OCI-LY3 (cell line): ENCODE measurements at regions not wholly inside any gene's neighbourhood (a gene's known extent, or its start where the extent isn't known, plus 50 kb on each side); places are given as distances from the start of the nearest gene placed in this dataset.
A peak's percentile ranks its signal among the peaks of the same experiment; 100 is the strongest.

Experiments used
- H2AFZ ChIP-seq: fragments of 200-600, 300-600 bp; shearing (Covaris generic); 2 replicates; pipeline ENCODE4 v1.6.0; 2014; ENCODE audit warnings: antibody characterized with exemption, low read depth, low read length
- H3K27ac ChIP-seq: fragments of 200-600, 300-600 bp; sonication (generic); 2 replicates; pipeline ENCODE4 v1.5.1; 2014; ENCODE audit warnings: mild to moderate bottlenecking, low read length, moderate library complexity, mixed read lengths
- H3K27me3 ChIP-seq: fragments of 200-600, 300-600 bp; sonication (generic); 2 replicates; pipeline ENCODE4 v1.6.1; 2014; ENCODE audit warnings: low read depth, low read length, mixed read lengths
- H3K36me3 ChIP-seq: fragments of 200-600, 300-600 bp; sonication (generic); replicated peaks from 2 replicates; pipeline ENCODE3; 2014; ENCODE audit warnings: low read depth, low read length, mixed read lengths
- H3K4me1 ChIP-seq: fragments of 300-600, 200-600 bp; sonication (generic); 2 replicates; pipeline ENCODE4 v1.6.1; 2014; ENCODE audit warnings: low read length, mixed read lengths
- H3K4me2 ChIP-seq: fragments of 200-600, 300-600 bp; sonication (generic); 2 replicates; pipeline ENCODE4 v1.6.1; 2014; ENCODE audit warnings: low read length, mixed read lengths
- H3K4me3 ChIP-seq: fragments of 300-600, 200-600 bp; sonication (generic); 2 replicates; pipeline ENCODE4 v1.5.1; 2014; ENCODE audit warnings: antibody characterized with exemption, mild to moderate bottlenecking, low read length, moderate library complexity
- H3K79me2 ChIP-seq: fragments of 300-600, 200-600 bp; shearing (Covaris generic); 2 replicates; pipeline ENCODE4 v1.6.1; 2014; ENCODE audit warnings: mild to moderate bottlenecking, low read length, mixed read lengths
- H3K9ac ChIP-seq: fragments of 300-600, 200-600 bp; shearing (Covaris generic); 2 replicates; pipeline ENCODE4 v1.6.0; 2014; ENCODE audit warnings: mild to moderate bottlenecking, low read length, moderate library complexity
- H3K9me3 ChIP-seq: fragments of 200-600, 300-600 bp; shearing (Covaris generic); 2 replicates; pipeline ENCODE4 v1.6.1; 2014; ENCODE audit warnings: low read length, mixed read lengths; ENCODE audit not compliant: insufficient read depth
- H4K20me1 ChIP-seq: fragments of 200-600, 300-600 bp; sonication (generic); 2 replicates; pipeline ENCODE4 v1.6.1; 2016; ENCODE audit warnings: low read length, mixed read lengths; ENCODE audit not compliant: insufficient read depth
- EZH2phosphoT487 ChIP-seq: fragments of 200-600 bp; shearing (Covaris generic); IDR thresholded peaks from 2 replicates; pipeline ENCODE4 v1.6.1; 2018; ENCODE audit warnings: antibody characterized with exemption, mixed run types, low read depth
- TF ChIP-seq, protein P1 (sequence below): fragments of 200-600, 300-600 bp; sonication (generic); IDR thresholded peaks from 2 replicates; pipeline ENCODE4 v1.5.1; 2014; ENCODE audit warnings: antibody characterized with exemption, low read length, low read depth

- no peak overlapping the region for H3K4me3 ChIP-seq
- no peak overlapping the region for H3K27ac ChIP-seq
- H4K20me1 ChIP-seq: no peaks in the 10 kb centered on the region
- H3K79me2 ChIP-seq: no peaks in the 10 kb centered on the region
- no peak overlapping the region for H2AFZ ChIP-seq
- H3K4me2 ChIP-seq: no peak overlapping the region
- peaks cover 3% of the 10 kb centered on the region for H3K27me3 ChIP-seq
- TF ChIP-seq, protein P1, sequence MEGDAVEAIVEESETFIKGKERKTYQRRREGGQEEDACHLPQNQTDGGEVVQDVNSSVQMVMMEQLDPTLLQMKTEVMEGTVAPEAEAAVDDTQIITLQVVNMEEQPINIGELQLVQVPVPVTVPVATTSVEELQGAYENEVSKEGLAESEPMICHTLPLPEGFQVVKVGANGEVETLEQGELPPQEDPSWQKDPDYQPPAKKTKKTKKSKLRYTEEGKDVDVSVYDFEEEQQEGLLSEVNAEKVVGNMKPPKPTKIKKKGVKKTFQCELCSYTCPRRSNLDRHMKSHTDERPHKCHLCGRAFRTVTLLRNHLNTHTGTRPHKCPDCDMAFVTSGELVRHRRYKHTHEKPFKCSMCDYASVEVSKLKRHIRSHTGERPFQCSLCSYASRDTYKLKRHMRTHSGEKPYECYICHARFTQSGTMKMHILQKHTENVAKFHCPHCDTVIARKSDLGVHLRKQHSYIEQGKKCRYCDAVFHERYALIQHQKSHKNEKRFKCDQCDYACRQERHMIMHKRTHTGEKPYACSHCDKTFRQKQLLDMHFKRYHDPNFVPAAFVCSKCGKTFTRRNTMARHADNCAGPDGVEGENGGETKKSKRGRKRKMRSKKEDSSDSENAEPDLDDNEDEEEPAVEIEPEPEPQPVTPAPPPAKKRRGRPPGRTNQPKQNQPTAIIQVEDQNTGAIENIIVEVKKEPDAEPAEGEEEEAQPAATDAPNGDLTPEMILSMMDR: no peak
- no peak for TF ChIP-seq EZH2phosphoT487
- no peaks in the 10 kb centered on the region for H3K36me3 ChIP-seq
- H3K4me1 ChIP-seq: peaks cover 6% of the 10 kb centered on the region; the same call in 1 of the 2 replicates
- no peaks in the 10 kb centered on the region for H3K9me3 ChIP-seq
- H3K9ac ChIP-seq: no peak overlapping the region
These were observed 228.6 kb upstream of the IL12A start for GRCh38 chr3:159760046-159760445.

GRCh38 chr3:159761369-159761768 lies 227.3 kb upstream of the IL12A start:
- H2AFZ ChIP-seq: no peak overlapping the region
- no peak overlapping the region for H3K4me3 ChIP-seq
- H3K9me3 ChIP-seq: no peaks in the 10 kb centered on the region
- H3K4me2 ChIP-seq: no peak overlapping the region
- H4K20me1 ChIP-seq: no peaks in the 10 kb centered on the region
- H3K4me1 ChIP-seq: peaks cover 16% of the 10 kb centered on the region
- no peak overlapping the region for H3K9ac ChIP-seq
- TF ChIP-seq, protein P1: no peak
- TF ChIP-seq EZH2phosphoT487: no peak
- no peak overlapping the region for H3K27ac ChIP-seq
- no peaks in the 10 kb centered on the region for H3K36me3 ChIP-seq
- peaks cover 16% of the 10 kb centered on the region for H3K27me3 ChIP-seq
- H3K79me2 ChIP-seq: no peaks in the 10 kb centered on the region

DNA sequence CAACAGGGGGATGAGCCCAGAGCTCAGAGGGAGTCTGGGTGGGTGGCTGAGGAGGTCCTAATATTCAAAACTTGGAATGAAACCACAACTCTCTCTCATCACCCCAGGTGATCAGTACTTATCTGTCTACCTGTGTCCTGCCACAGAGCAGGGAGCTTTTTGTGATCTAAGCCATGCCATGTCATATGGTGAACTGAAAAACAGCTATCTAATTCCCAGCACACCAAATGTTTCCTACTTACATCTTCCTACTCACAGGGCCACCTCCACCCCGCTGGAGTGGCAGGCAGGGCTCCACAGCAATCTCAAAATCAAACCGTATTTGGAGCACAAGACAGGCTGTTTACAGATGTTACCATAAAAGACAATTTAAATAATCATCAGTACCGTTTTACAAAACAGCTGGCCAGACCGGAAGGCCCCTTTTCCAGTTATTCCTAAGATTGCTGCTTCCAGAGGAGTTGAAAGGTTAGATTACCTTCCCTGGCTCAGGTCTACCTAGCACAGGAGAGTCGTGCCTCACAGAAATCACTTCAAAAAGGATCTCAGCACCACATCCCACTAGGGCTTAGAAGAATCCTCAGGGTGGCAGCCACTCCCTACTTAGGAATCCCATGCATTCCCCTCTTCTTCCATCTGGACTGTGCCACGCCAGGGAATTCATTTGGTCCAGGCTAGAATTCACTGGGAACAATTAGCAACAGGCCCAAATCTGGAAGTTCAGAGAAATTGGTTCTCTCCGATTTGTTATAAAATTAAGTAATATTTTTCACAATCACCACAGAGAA lies 226.6 kb upstream of the IL12A start:
- no peak overlapping the region for H3K27ac ChIP-seq
- 0 out of 2 replicates have a peak overlapping the region, but pooled peaks have one; percentile 99 for H2AFZ ChIP-seq
- peaks cover 16% of the 10 kb centered on the region for H3K4me1 ChIP-seq
- H3K79me2 ChIP-seq: no peaks in the 10 kb centered on the region
- TF ChIP-seq, protein P1: no peak
- TF ChIP-seq EZH2phosphoT487: no peak
- H4K20me1 ChIP-seq: no peaks in the 10 kb centered on the region
- H3K27me3 ChIP-seq: peaks cover 18% of the 10 kb centered on the region
- H3K4me3 ChIP-seq: peak overlapping the region; percentile 92
- H3K36me3 ChIP-seq: no peaks in the 10 kb centered on the region
- H3K9ac ChIP-seq: peak overlapping the region; percentile 82; the same call in 1 of the 2 replicates
- H3K9me3 ChIP-seq: no peaks in the 10 kb centered on the region
- H3K4me2 ChIP-seq: peak overlapping the region; percentile 99

GRCh38 chr3:159763011-159763601 lies 225.5 kb upstream of the IL12A start:
- H3K4me1 ChIP-seq: peaks cover 16% of the 10 kb centered on the region
- TF ChIP-seq, protein P1: no peak
- TF ChIP-seq EZH2phosphoT487: no peak
- H2AFZ ChIP-seq: peak overlapping the region; percentile 99
- H3K9me3 ChIP-seq: no peaks in the 10 kb centered on the region
- H3K4me2 ChIP-seq: peak overlapping the region; percentile 99
- H3K27me3 ChIP-seq: peaks cover 18% of the 10 kb centered on the region
- no peaks in the 10 kb centered on the region for H4K20me1 ChIP-seq
- H3K27ac ChIP-seq: peak overlapping the region; percentile 10; the same call in 1 of the 2 replicates
- no peaks in the 10 kb centered on the region for H3K79me2 ChIP-seq
- H3K36me3 ChIP-seq: no peaks in the 10 kb centered on the region
- peak overlapping the region; percentile 82 for H3K9ac ChIP-seq
- H3K4me3 ChIP-seq: peak overlapping the region; percentile 92
